IMR-90 (cell line): ENCODE measurements at regions not wholly inside any gene's neighbourhood (a gene's known extent, or its start where the extent isn't known, plus 50 kb on each side); places are given as distances from the start of the nearest gene placed in this dataset.

Experiments
- CEBPB ChIP-seq: IDR thresholded peaks from 2 replicates; pipeline ENCODE4 v1.6.1; 2012; ENCODE audit warnings: low read depth, low read length, improper control_type of control experiment
- CHD1 ChIP-seq: IDR thresholded peaks from 2 replicates; pipeline ENCODE4 v1.6.1; 2012; ENCODE audit warnings: low read depth, low read length, improper control_type of control experiment
- CTCF ChIP-seq: conservative IDR thresholded peaks from 2 replicates; pipeline ENCODE4 v1.5.1; 2012; ENCODE audit warnings: mild to moderate bottlenecking, low read depth, low read length, improper control_type of control experiment
- MAFK ChIP-seq: IDR thresholded peaks from 2 replicates; pipeline ENCODE4 v1.6.1; 2012; ENCODE audit warnings: low read depth, low read length, improper control_type of control experiment
- MXI1 ChIP-seq: IDR thresholded peaks from 2 replicates; pipeline ENCODE4 v1.6.1; 2012; ENCODE audit warnings: low read depth, mild to moderate bottlenecking, low read length, moderate library complexity, borderline replicate concordance
- POLR2A ChIP-seq: IDR thresholded peaks from 2 replicates; pipeline ENCODE4 v1.6.1; 2012; ENCODE audit warnings: mild to moderate bottlenecking, low read depth, low read length
- RAD21 ChIP-seq: IDR thresholded peaks from 2 replicates; pipeline ENCODE4 v1.6.1; 2012; ENCODE audit warnings: low read length, improper control_type of control experiment
- SMC3 ChIP-seq: fragments of 150-350 bp; IDR thresholded peaks from 2 replicates; pipeline ENCODE4 v1.6.1; 2016; ENCODE audit warnings: low read depth, mild to moderate bottlenecking, antibody characterized with exemption, low read length, moderate library complexity

GRCh38 chr3:188962253-188963247 is 209.2 kb upstream of the TPRG1 start:
- TF ChIP-seq CHD1, result no peak
- no peak for TF ChIP-seq CTCF
- TF ChIP-seq POLR2A, result no peak
- no peak for TF ChIP-seq MXI1
- TF ChIP-seq MAFK, result no peak
- no peak for TF ChIP-seq CEBPB
- no peak for TF ChIP-seq RAD21
- no peak for TF ChIP-seq SMC3
